CD4-positive, alpha-beta T cell treated with Interleukin-21 for 1 hour (primary cell): ENCODE measurements at regions not wholly inside any gene's neighbourhood (a gene's known extent, or its start where the extent isn't known, plus 50 kb on each side); places are given as distances from the start of the nearest gene placed in this dataset.

ENCODE experiments used
- DNase-seq: peaks from one replicate; pipeline ENCODE4 v3.0.0-alpha.2; 2020

GRCh38 chr10:50936335-50936734, 50.9 kb upstream of the A1CF start:
- DNase-seq = no peak

GRCh38 chr10:50937230-50937907, 51.9 kb upstream of the A1CF start:
- no peak for DNase-seq

GRCh38 chr10:50941629-50942028, 56.2 kb upstream of the A1CF start:
- no peak for DNase-seq

- no peak for DNase-seq
These were observed 61.8 kb upstream of the A1CF start for GRCh38 chr10:50946991-50947781.

GRCh38 chr10:50951365-50951764, 65.9 kb upstream of the A1CF start:
- no peak for DNase-seq

- DNase-seq = no peak
These were observed 75.9 kb upstream of the A1CF start for GRCh38 chr10:50961297-50961696.

GRCh38 chr10:50963063-50963462, 77.6 kb upstream of the A1CF start:
- DNase-seq = no peak

- DNase-seq = no peak
These were observed 83.1 kb upstream of the A1CF start for GRCh38 chr10:50968386-50969091.

GRCh38 chr10:50972591-50972990, 87.2 kb upstream of the A1CF start:
- DNase-seq = no peak

GRCh38 chr10:50981385-50981784, 92.9 kb upstream of the PRKG1 start:
- DNase-seq = no peak

- DNase-seq = no peak
These were observed 92.4 kb upstream of the PRKG1 start for GRCh38 chr10:50981904-50982303.

- DNase-seq = no peak
These were observed 91.3 kb upstream of the PRKG1 start for GRCh38 chr10:50982989-50983388.

GRCh38 chr10:50987934-50988333, 86.4 kb upstream of the PRKG1 start:
- DNase-seq = no peak

- no peak for DNase-seq
These were observed 85.5 kb upstream of the PRKG1 start for GRCh38 chr10:50988792-50989191.

GRCh38 chr10:50990568-50991455, 83.5 kb upstream of the PRKG1 start:
- DNase-seq = no peak

- no peak for DNase-seq
These were observed 82.6 kb upstream of the PRKG1 start for GRCh38 chr10:50991456-50992355.

- DNase-seq = no peak
These were observed 81.9 kb upstream of the PRKG1 start for GRCh38 chr10:50992356-50992901.

- DNase-seq = no peak
These were observed 81.1 kb upstream of the PRKG1 start for GRCh38 chr10:50992972-50993766.

- no peak for DNase-seq
These were observed 80.5 kb upstream of the PRKG1 start for GRCh38 chr10:50993771-50994251.

GRCh38 chr10:50997461-50997860, 76.8 kb upstream of the PRKG1 start:
- no peak for DNase-seq
